ENCODE measurements at regions not wholly inside any gene's neighbourhood (a gene's known extent, or its start where the extent isn't known, plus 50 kb on each side); places are given as distances from the start of the nearest gene placed in this dataset.
"Not testable (repeated sequence)": the region's sequence is repeated elsewhere in the genome, so short reads cannot be mapped to it uniquely, and the experiment has no call there.

DNA sequence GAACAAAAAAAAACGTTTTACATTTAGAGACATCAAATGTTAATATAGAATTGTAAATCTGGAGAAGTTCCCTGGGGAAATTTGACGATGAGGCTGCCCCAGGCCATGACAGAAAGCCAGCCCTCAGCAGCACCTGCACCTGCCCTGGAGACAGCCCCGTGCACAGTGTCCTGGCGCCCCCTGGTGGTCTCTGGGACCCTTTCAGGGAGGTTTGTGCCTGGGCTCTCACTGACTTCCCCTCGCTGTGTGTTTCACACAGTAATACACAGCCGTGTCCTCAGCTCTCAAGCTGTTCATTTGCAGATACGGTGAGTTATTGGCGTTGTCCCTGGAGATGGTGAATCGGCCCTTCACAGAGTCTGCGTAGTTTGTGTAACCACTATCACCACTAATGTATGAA, 385.1 kb downstream of the TP53TG3F start:
- H3K4me1 ChIP-seq (ENCODE audit: control insufficient read depth, insufficient read depth, low read length, poor library complexity, severe bottlenecking); H3K4me3 ChIP-seq (ENCODE audit: low read depth, low read length); H3K27me3 ChIP-seq (ENCODE audit: control insufficient read depth, insufficient read depth, low read length); H3K9me3 Mint-ChIP-seq; H3K27ac Mint-ChIP-seq; H3K4me3 Mint-ChIP-seq; DNase-seq; H3K9me3 ChIP-seq (ENCODE audit: control insufficient read depth in 2 of 2, low read length in 2 of 2); ATAC-seq (ENCODE audit: low read depth in 2 of 2); H3K4me1 Mint-ChIP-seq; H3K27me3 Mint-ChIP-seq; H3K36me3 ChIP-seq (ENCODE audit: control insufficient read depth, insufficient read depth, low read length); H3K36me3 Mint-ChIP-seq; H3K27ac ChIP-seq (ENCODE audit: insufficient read depth, low read length, poor library complexity, severe bottlenecking): not testable (repeated sequence)

Data from CD4-positive, CD25-positive, alpha-beta regulatory T cell (primary cell).